GM19467 (cell line): ENCODE measurements at regions not wholly inside any gene's neighbourhood (a gene's known extent, or its start where the extent isn't known, plus 50 kb on each side); places are given as distances from the start of the nearest gene placed in this dataset.
"Not testable (repeated sequence)": the region's sequence is repeated elsewhere in the genome, so short reads cannot be mapped to it uniquely, and the experiment has no call there.

Source experiments
- ATAC-seq: cut with Tn5 transposase; IDR thresholded peaks from one replicate; pipeline ENCODE4 v1.9.1; 2021; ENCODE audit warnings: mild to moderate bottlenecking, moderate library complexity; ENCODE audit not compliant: unreplicated experiment

GRCh38 chr13:21909331-21909730, 238.5 kb downstream of the FGF9 start:
- ATAC-seq = no peak

- no peak for ATAC-seq
These were observed 239.7 kb downstream of the FGF9 start for GRCh38 chr13:21910546-21910945.

GRCh38 chr13:21911646-21912298, 240.9 kb downstream of the FGF9 start:
- ATAC-seq = no peak

- ATAC-seq = no peak
These were observed 242.1 kb downstream of the FGF9 start for GRCh38 chr13:21913010-21913409.

GRCh38 chr13:21917086-21918015, 246.5 kb downstream of the FGF9 start:
- no peak for ATAC-seq

GRCh38 chr13:21920802-21921201, 249.9 kb downstream of the FGF9 start:
- not testable (repeated sequence) for ATAC-seq

- no peak for ATAC-seq
These were observed 254.1 kb downstream of the FGF9 start for GRCh38 chr13:21924958-21925357.

GRCh38 chr13:21925720-21926119, 254.8 kb downstream of the FGF9 start:
- no peak for ATAC-seq

- ATAC-seq = no peak
These were observed 258.5 kb downstream of the FGF9 start for GRCh38 chr13:21929400-21929799.

GRCh38 chr13:21930536-21930935, 259.7 kb downstream of the FGF9 start:
- no peak for ATAC-seq

- no peak for ATAC-seq
These were observed 261.7 kb downstream of the FGF9 start for GRCh38 chr13:21932578-21932977.

GRCh38 chr13:21932996-21933395, 262.1 kb downstream of the FGF9 start:
- ATAC-seq = no peak

- ATAC-seq = no peak
These were observed 263.4 kb downstream of the FGF9 start for GRCh38 chr13:21934284-21934683.

- ATAC-seq = no peak
These were observed 265.8 kb downstream of the FGF9 start for GRCh38 chr13:21936674-21937073.

- ATAC-seq = no peak
These were observed 267.3 kb downstream of the FGF9 start for GRCh38 chr13:21938168-21938567.

GRCh38 chr13:21938636-21939035, 267.8 kb downstream of the FGF9 start:
- no peak for ATAC-seq

GRCh38 chr13:21942061-21942460, 271.2 kb downstream of the FGF9 start:
- no peak for ATAC-seq

GRCh38 chr13:21944610-21945009, 273.7 kb downstream of the FGF9 start:
- ATAC-seq = no peak

GRCh38 chr13:21945195-21945594, 274.3 kb downstream of the FGF9 start:
- ATAC-seq = no peak

- ATAC-seq = no peak
These were observed 276.1 kb downstream of the FGF9 start for GRCh38 chr13:21946964-21947363.

GRCh38 chr13:21948769-21949474, 278.0 kb downstream of the FGF9 start:
- peak; percentile 87 for ATAC-seq
